ENCODE measurements at regions not wholly inside any gene's neighbourhood (a gene's known extent, or its start where the extent isn't known, plus 50 kb on each side); places are given as distances from the start of the nearest gene placed in this dataset.

GRCh38 chr9:107878462-107878861, 388.9 kb upstream of the KLF4 start:
- in situ Hi-C loops (cut with HindIII; ENCODE audit: extremely low pct_ligation_motif_present, low pct_unique_long_range_greater_than_20kb): no loop called here
- Histone ChIP-seq H2AFZ (ENCODE audit: low read length) (no peak overlapping the region), H4K20me1 (ENCODE audit: insufficient read depth, low read length) (no peaks in the 10 kb centered on the region), H3K4me3 (replicated peaks in 1 of 3; ENCODE audit: insufficient read depth in 1 of 3, low read depth in 2 of 3, low read length in 3 of 3) (no peak overlapping the region), H3K9me3 (ENCODE audit: low read length) (no peaks in the 10 kb centered on the region), H3K79me2 (ENCODE audit: insufficient read depth, low read length) (no peaks in the 10 kb centered on the region), H3K4me1 (ENCODE audit: insufficient read depth, low read length) (no peaks in the 10 kb centered on the region), H3K27me3 (ENCODE audit: control insufficient read depth in 1 of 2, insufficient read depth in 2 of 2, low read length in 2 of 2) (no peaks in the 10 kb centered on the region), H3K36me3 (replicated peaks in 1 of 2; ENCODE audit: control insufficient read depth in 1 of 2, insufficient read depth in 2 of 2, low read length in 2 of 2) (no peaks in the 10 kb centered on the region), H3K27ac (ENCODE audit: extremely low read length, insufficient read depth, low read length) (no peak overlapping the region), H3K9ac (ENCODE audit: insufficient read depth, low read depth, low read length) (no peak overlapping the region), H3K4me2 (ENCODE audit: low read depth, low read length) (no peak overlapping the region)
- ATAC-seq (no peak), DNase-seq (ENCODE audit: low spot score) (no peak), FAIRE-seq (no peak)
- intact Hi-C loops (cut with micrococcal nuclease; ENCODE audit: unreplicated experiment): no loop called here
- ChIA-PET POLR2A (no interaction called here), CTCF (ENCODE audit: low intra/inter-chr PET ratio, low total read pairs) (no interaction called here)
- WGBS (ENCODE audit: low lambda C conversion rate): 55% methylated on average over 2 of the region's 2 CpGs
- no TSS peak for BruUV-seq (replicated peaks)
- no peak for TF ChIP-seq RERE (CRISPR knock-in tag; IDR thresholded peaks at IDR 0.05; ENCODE audit: low read depth)
- no peak for TF ChIP-seq KDM4B (CRISPR knock-in tag; IDR thresholded peaks at IDR 0.05)
- TF ChIP-seq NAIF1 (CRISPR knock-in tag; IDR thresholded peaks at IDR 0.05; ENCODE audit: borderline replicate concordance): no peak
- no peak for TF ChIP-seq ZNF776 (CRISPR knock-in tag; IDR thresholded peaks at IDR 0.05)
- TF ChIP-seq ZNF484 (CRISPR knock-in tag; IDR thresholded peaks at IDR 0.05; ENCODE audit: borderline replicate concordance, low read depth): no peak
- TF ChIP-seq, protein P1, sequence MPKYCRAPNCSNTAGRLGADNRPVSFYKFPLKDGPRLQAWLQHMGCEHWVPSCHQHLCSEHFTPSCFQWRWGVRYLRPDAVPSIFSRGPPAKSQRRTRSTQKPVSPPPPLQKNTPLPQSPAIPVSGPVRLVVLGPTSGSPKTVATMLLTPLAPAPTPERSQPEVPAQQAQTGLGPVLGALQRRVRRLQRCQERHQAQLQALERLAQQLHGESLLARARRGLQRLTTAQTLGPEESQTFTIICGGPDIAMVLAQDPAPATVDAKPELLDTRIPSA (CRISPR knock-in tag; IDR thresholded peaks at IDR 0.05; ENCODE audit: borderline replicate concordance): no peak
- no peak for TF ChIP-seq ZNF644 (CRISPR knock-in tag; IDR thresholded peaks at IDR 0.05; ENCODE audit: low read depth)
- TF ChIP-seq, protein P2, sequence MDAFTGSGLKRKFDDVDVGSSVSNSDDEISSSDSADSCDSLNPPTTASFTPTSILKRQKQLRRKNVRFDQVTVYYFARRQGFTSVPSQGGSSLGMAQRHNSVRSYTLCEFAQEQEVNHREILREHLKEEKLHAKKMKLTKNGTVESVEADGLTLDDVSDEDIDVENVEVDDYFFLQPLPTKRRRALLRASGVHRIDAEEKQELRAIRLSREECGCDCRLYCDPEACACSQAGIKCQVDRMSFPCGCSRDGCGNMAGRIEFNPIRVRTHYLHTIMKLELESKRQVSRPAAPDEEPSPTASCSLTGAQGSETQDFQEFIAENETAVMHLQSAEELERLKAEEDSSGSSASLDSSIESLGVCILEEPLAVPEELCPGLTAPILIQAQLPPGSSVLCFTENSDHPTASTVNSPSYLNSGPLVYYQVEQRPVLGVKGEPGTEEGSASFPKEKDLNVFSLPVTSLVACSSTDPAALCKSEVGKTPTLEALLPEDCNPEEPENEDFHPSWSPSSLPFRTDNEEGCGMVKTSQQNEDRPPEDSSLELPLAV (CRISPR knock-in tag; conservative IDR thresholded peaks at IDR 0.05; ENCODE audit: low read depth): no peak
- no peak for TF ChIP-seq GMEB2 (CRISPR knock-in tag; IDR thresholded peaks at IDR 0.05; ENCODE audit: low read depth)
- TF ChIP-seq, protein P3, sequence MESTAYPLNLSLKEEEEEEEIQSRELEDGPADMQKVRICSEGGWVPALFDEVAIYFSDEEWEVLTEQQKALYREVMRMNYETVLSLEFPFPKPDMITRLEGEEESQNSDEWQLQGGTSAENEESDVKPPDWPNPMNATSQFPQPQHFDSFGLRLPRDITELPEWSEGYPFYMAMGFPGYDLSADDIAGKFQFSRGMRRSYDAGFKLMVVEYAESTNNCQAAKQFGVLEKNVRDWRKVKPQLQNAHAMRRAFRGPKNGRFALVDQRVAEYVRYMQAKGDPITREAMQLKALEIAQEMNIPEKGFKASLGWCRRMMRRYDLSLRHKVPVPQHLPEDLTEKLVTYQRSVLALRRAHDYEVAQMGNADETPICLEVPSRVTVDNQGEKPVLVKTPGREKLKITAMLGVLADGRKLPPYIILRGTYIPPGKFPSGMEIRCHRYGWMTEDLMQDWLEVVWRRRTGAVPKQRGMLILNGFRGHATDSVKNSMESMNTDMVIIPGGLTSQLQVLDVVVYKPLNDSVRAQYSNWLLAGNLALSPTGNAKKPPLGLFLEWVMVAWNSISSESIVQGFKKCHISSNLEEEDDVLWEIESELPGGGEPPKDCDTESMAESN (CRISPR knock-in tag; conservative IDR thresholded peaks at IDR 0.05): no peak
- TF ChIP-seq, protein P4, sequence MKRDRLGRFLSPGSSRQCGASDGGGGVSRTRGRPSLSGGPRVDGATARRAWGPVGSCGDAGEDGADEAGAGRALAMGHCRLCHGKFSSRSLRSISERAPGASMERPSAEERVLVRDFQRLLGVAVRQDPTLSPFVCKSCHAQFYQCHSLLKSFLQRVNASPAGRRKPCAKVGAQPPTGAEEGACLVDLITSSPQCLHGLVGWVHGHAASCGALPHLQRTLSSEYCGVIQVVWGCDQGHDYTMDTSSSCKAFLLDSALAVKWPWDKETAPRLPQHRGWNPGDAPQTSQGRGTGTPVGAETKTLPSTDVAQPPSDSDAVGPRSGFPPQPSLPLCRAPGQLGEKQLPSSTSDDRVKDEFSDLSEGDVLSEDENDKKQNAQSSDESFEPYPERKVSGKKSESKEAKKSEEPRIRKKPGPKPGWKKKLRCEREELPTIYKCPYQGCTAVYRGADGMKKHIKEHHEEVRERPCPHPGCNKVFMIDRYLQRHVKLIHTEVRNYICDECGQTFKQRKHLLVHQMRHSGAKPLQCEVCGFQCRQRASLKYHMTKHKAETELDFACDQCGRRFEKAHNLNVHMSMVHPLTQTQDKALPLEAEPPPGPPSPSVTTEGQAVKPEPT (CRISPR knock-in tag; IDR thresholded peaks at IDR 0.05; ENCODE audit: low read depth): no peak

Measured in HepG2 (cell line).